ENCODE measurements at regions not wholly inside any gene's neighbourhood (a gene's known extent, or its start where the extent isn't known, plus 50 kb on each side); places are given as distances from the start of the nearest gene placed in this dataset.
"Not testable (repeated sequence)": the region's sequence is repeated elsewhere in the genome, so short reads cannot be mapped to it uniquely, and the experiment has no call there.

DNA sequence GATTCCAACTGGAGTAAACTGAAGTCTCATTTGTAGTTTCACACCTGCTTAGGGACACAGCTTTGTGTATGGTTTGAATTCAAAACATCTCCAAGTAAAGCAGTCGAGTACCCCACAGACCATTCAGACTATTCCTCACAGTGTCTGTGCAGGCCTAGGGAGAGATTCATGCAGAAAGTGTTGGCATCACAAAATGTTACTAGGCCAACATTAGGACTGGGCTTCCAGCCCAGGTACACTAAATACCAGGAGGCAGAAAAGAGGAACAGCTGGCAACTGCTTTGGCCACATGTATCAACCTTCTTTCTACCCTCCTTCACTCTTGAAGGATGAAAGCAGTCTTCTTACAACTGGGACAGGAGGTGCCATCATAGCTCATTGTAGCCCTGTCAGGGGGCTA lies 270.4 kb upstream of the TMEFF2 start:
- DNase-seq = no peak

DNA sequence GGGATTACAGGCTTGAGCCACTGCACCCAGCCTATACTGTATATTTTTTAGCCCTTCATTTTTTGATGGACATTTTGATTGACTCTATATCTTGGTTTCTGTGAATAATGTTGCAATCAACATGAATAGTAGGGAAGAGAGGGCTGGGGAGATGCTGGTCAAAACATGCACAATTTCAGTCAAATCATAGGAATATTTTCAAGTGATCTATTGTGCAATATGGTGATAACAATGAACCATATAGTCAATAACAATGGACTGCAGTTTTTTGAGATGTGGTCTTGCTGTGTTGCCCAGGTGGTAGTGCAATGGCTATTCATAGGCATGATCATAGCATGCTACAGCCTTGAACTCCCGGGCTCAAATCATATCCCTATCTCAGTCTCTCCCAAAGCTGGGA lies 264.7 kb upstream of the TMEFF2 start:
- DNase-seq = no peak

DNA sequence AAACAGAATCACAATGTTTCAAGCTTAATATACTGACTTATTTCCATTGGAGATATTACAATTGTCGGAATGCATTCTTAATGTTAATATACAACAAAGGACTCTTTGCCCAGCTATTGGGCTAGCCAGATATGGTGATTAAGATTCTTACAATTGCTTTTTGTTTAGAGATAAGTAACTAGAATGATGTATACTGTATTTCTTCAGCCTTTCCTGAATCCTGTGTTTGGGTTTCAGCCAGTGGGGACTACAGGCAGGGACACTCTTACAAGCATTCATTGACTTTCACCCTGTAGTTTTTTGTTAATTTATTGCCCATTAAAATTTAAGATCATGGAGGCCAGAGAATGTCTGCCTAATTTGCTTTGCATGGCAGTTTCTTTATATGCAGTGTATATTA lies 254.1 kb upstream of the TMEFF2 start:
- DNase-seq = no peak

- no peak for DNase-seq
Measured at GRCh38 chr2:192444286-192444838, 249.6 kb upstream of the TMEFF2 start.

GRCh38 chr2:192443831-192444230 lies 249.1 kb upstream of the TMEFF2 start:
- no peak for DNase-seq

GRCh38 chr2:192438239-192438638 lies 243.5 kb upstream of the TMEFF2 start:
- DNase-seq = no peak

DNA sequence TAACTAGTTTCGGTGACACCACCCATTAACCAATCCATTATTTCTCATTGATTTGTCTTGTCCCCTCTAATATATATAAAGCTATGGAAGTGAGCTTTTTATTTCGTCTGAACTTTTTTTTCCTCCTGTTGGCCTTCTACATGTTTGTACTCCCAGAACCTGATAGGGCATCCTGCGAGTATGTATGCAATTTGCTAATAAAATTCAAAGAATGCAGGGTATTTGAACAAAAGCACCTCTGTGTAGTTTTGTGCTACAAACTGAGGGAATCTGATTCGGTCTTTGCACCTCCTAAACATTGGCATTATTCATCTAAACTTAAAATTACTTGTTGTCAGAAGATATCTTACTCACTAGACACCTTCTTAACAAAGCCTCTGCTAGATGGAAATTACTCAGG lies 242.9 kb upstream of the TMEFF2 start:
- no peak for DNase-seq

DNA sequence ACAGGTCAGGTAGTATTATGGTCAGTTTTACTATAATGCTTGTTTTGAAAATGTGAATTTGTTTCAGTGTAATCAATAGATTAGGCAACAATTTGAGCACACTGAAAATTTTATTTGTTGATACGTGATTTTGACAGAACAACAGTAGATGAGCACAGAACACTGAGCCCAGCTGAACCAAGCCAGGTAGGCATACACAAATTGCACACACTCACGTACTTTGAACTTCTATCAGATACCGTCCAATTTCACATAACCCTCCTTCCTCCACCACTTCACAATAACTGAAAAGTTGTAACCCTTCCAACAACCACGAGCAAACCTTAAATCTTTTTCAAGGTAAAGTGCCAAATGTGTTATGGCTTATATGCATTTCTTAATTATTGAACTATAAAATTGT lies 229.5 kb upstream of the TMEFF2 start:
- no peak for DNase-seq

- no peak for DNase-seq
Measured at GRCh38 chr2:192419786-192420185, 225.1 kb upstream of the TMEFF2 start.

GRCh38 chr2:192416060-192416459 lies 221.3 kb upstream of the TMEFF2 start:
- DNase-seq = no peak

GRCh38 chr2:192414794-192415193 lies 220.1 kb upstream of the TMEFF2 start:
- DNase-seq = no peak

DNA sequence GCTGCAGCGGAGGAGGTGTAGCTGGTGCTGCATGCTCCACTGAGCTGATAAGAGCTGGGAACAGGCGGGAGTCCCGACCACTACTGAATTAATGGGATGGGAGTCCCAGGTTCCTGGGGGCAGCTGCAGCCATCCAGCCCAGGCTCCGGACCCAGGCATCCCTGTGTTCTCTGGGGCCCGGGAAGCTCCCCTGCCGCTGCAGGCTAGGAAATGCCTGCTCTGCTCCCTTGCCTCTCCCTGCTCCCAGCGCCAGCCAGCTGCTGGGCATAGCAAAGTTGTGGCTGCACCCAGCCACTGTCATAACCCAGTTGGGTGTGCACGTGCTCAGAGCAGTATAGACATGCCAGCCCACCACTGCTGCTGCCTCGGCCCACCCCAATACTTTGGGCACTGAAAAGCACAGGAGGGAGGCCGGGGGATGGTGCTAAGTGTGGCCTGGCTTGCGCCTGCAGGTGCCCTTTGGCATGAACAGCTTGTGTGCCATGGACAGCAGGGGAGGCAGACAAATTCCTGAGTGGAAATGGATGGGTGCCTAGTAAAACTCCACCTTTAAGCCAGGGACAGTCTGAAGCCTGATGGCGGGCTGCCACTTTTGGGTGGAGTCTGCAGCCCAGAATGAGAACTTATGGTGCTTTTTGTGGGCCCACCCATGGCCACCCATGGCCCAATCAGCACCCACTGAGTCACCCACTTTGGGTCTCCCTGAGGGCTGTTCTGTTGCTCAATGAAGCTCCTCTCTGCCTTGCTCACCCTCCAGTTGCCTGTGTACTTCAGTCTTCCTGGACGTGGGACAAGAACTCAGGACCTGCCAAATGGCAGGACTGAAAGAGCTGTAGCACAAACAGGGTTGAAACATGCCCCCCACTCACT lies 219.3 kb upstream of the TMEFF2 start:
- DNase-seq = no peak

DNA sequence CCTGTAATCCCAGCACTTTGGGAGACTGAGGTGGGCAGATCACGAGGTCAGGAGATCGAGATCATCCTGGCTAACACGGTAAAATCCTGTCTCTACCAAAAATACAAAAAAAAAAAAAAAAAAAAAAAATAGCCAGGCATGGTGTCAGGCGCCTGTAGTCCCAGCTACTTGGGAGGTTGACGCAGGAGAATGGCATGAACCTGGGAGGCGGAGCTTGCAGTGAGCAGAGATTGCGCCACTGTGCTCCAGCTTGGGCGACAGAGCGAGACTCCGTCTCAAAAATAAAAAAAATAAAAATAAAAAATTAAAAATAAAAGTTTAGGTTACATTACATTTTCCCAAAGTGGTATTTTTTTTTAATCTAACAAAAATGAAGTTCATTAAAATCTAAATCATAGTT lies 218.1 kb upstream of the TMEFF2 start:
- not testable (repeated sequence) for DNase-seq

DNA sequence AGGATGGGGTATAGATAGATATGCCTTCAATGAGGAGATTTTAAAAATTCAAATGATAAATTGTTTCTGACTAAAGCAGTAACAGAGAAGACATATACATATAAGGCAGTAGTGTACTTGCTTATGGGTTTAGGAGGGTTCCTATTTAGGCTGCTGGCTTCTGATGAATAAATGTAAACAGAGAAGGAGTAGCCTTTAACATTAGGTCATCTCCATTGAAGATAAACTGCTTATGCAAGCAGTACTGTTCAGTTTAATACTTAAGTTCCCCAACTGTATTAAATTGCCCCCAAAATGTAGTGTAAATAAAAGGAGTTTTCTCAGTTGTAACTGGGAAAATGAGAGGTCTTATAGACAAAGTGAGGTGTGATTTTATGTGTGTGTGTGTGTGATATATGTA lies 217.7 kb upstream of the TMEFF2 start:
- no peak for DNase-seq

DNA sequence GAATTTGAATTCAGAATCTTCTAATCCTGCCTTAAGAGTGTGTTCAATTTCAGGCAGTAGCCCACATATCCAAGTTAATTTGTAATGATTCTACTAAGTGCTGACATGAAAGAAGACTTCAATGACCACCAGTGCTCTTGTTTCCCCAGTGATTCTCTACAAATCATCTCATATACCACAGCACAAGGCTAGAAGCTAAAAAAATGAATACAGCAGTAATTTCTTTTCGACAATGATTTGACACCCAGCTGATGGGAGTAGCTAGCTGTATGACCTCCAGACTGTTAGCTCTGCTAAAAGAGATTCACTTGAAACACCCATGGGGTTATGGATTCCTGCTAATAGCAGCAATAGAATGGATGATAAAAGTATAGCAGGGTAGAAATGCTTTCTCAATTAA lies 217.0 kb upstream of the TMEFF2 start:
- no peak for DNase-seq

DNA sequence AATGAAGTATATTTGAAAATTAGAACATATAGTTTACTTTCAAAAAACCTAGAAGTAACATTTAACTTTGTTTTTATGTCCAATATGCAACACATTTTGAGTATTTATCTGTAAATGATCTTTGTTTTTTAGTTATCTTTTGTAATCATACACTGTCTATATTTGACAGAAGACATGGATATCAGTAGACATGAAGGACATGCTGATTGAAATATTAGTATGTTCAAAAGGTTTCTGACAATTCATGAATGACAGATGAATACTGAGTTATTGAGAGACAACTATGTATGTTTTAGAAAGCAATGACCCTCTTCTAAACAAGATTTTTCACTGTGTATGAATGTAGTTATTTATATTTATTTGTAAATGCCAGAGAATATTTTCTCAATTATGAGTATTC lies 215.6 kb upstream of the TMEFF2 start:
- no peak for DNase-seq

DNA sequence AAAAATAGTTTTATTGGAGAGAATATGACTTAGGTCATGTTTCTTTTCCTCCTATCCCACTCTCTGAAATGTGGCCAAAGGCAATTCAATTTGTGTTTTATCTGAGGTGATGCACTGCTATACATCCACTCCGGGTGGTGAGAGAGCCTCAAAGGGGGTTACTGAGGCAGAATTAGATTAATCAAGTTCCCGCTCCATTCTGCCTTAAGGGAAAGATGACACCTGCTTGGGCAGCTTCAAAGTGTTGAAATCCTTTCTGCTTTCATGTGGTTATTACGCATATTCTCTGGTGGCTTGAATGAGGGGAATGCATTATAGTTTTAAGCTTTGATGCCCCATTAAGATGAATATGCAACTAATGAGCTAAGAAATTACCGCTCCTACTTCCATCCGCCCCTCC lies 213.0 kb upstream of the TMEFF2 start:
- no peak for DNase-seq

GRCh38 chr2:192398236-192398635 lies 203.5 kb upstream of the TMEFF2 start:
- no peak for DNase-seq

DNA sequence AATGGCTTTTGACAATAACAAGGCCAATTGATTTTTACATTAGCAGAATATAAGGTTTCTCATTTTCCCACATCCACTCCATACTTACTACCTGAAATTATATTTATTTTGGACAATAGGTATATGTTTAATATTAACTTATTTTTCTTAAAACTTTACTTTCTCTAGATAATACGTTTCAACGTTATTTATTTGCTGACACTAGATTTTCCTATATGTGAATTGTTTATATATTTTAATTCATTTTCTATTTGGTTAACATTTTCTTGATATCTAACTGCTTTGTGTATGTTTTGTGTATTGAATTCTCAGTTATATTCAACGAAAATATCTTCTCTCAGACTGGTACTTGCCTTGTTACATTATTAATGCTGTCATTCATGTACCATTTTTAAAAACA lies 199.9 kb upstream of the TMEFF2 start:
- no peak for DNase-seq

GRCh38 chr2:192391041-192391440 lies 196.3 kb upstream of the TMEFF2 start:
- DNase-seq = no peak

GRCh38 chr2:192390401-192390800 lies 195.7 kb upstream of the TMEFF2 start:
- no peak for DNase-seq

- not testable (repeated sequence) for DNase-seq
Measured at GRCh38 chr2:192384191-192384590, 189.5 kb upstream of the TMEFF2 start.

GRCh38 chr2:192381082-192381481 lies 186.3 kb upstream of the TMEFF2 start:
- no peak for DNase-seq

- no peak for DNase-seq
Measured at GRCh38 chr2:192379736-192380135, 185.0 kb upstream of the TMEFF2 start.

- no peak for DNase-seq
Measured at GRCh38 chr2:192377173-192377572, 182.4 kb upstream of the TMEFF2 start.
